NT2/D1 (cell line): ENCODE measurements at regions not wholly inside any gene's neighbourhood (a gene's known extent, or its start where the extent isn't known, plus 50 kb on each side); places are given as distances from the start of the nearest gene placed in this dataset.

ENCODE experiments used
- DNase-seq: peaks from one replicate; pipeline ENCODE4 v3.0.0-alpha.2; 2011; ENCODE audit warnings: low read depth, low spot score
- H3K27me3 ChIP-seq: 2 replicates; pipeline ENCODE4 v1.6.0; 2011; ENCODE audit warnings: mild to moderate bottlenecking; ENCODE audit not compliant: insufficient read length, insufficient read depth
- H3K36me3 ChIP-seq: 2 replicates; pipeline ENCODE4 v1.6.1; 2011; ENCODE audit warnings: mild to moderate bottlenecking, low read length, mixed read lengths; ENCODE audit not compliant: insufficient read depth, insufficient read length
- H3K4me1 ChIP-seq: 2 replicates; pipeline ENCODE4 v1.5.1; 2011; ENCODE audit not compliant: insufficient read depth, insufficient read length
- H3K4me3 ChIP-seq: 2 replicates; pipeline ENCODE4 v1.5.1; 2011; ENCODE audit warnings: low read depth; ENCODE audit not compliant: insufficient read length
- H3K9ac ChIP-seq: 2 replicates; pipeline ENCODE4 v1.6.0; 2011; ENCODE audit warnings: low read depth; ENCODE audit not compliant: insufficient read length
- H3K9me3 ChIP-seq: 2 replicates; pipeline ENCODE4 v1.5.1; 2011; ENCODE audit warnings: mild to moderate bottlenecking, low read length; ENCODE audit not compliant: insufficient read depth
- SUZ12 ChIP-seq: IDR thresholded peaks from 2 replicates; pipeline ENCODE4 v1.6.1; 2011; ENCODE audit not compliant: insufficient read length, insufficient read depth; ENCODE audit errors: extremely low read depth
- YY1 ChIP-seq: IDR thresholded peaks from 2 replicates; pipeline ENCODE4 v1.6.1; 2011; ENCODE audit not compliant: insufficient read length, insufficient read depth
- ZNF274 ChIP-seq: IDR thresholded peaks from 2 replicates; pipeline ENCODE4 v1.6.1; 2011; ENCODE audit warnings: mild to moderate bottlenecking, low read depth, low read length

- DNase-seq: no peak
- Histone ChIP-seq H3K27me3 (peaks cover 27% of the 10 kb centered on the region), H3K4me1 (peaks cover 3% of the 10 kb centered on the region), H3K4me3 (no peak overlapping the region), H3K9me3 (no peaks in the 10 kb centered on the region), H3K36me3 (no peaks in the 10 kb centered on the region), H3K9ac (no peak overlapping the region)
- TF ChIP-seq ZNF274 (no peak), YY1 (no peak), SUZ12 (no peak)
These were observed 79.9 kb downstream of the CPZ start for GRCh38 chr4:8672486-8672885.

- TF ChIP-seq SUZ12 (no peak), YY1 (no peak), ZNF274 (no peak)
- Histone ChIP-seq H3K4me1 (peaks cover 3% of the 10 kb centered on the region), H3K36me3 (no peaks in the 10 kb centered on the region), H3K9me3 (no peaks in the 10 kb centered on the region), H3K27me3 (peaks cover 27% of the 10 kb centered on the region), H3K4me3 (no peak overlapping the region), H3K9ac (no peak overlapping the region)
- no peak for DNase-seq
These were observed 79.2 kb downstream of the CPZ start for GRCh38 chr4:8671712-8672290.
